Natural killer cell (primary cell): ENCODE measurements at regions not wholly inside any gene's neighbourhood (a gene's known extent, or its start where the extent isn't known, plus 50 kb on each side); places are given as distances from the start of the nearest gene placed in this dataset.

Experiments used
- ATAC-seq, 3 donors: fragments of 150-1000 bp in 2 of 3; fragments of 200-7000 bp in 1 of 3; cut with Tn5 transposase; 1 replicate in 1 of 3; 2 replicates in 2 of 3; pipeline ENCODE4 v1.10.0; 2021; ENCODE audit warnings: mild to moderate bottlenecking in 2 of 3, moderate library complexity in 2 of 3
- DNase-seq, 2 donors: peaks; one replicate each; pipeline versions ENCODE4 v3.0.0 to v3.0.0-alpha.2; 2013 to 2021; ENCODE audit warnings: mixed read lengths in 1 of 2
- H3K27ac ChIP-seq: one replicate; pipeline ENCODE4 v1.5.1; 2013; ENCODE audit warnings: mild to moderate bottlenecking, low read length
- H3K27me3 ChIP-seq: one replicate; pipeline ENCODE4 v1.6.1; 2013; ENCODE audit warnings: low read length; ENCODE audit not compliant: control insufficient read depth, insufficient read depth
- H3K36me3 ChIP-seq: one replicate; pipeline ENCODE4 v1.6.1; 2013; ENCODE audit warnings: low read length; ENCODE audit not compliant: control insufficient read depth, insufficient read depth
- H3K4me1 ChIP-seq: one replicate; pipeline ENCODE4 v1.6.1; 2013; ENCODE audit warnings: low read length; ENCODE audit not compliant: control insufficient read depth, insufficient read depth
- H3K4me3 ChIP-seq: one replicate; pipeline ENCODE4 v1.5.1; 2013; ENCODE audit warnings: low read length
- H3K9me3 ChIP-seq: one replicate; pipeline ENCODE4 v1.6.1; 2013; ENCODE audit warnings: low read length; ENCODE audit not compliant: control insufficient read depth, insufficient read depth
- H3K27ac Mint-ChIP-seq, 2 donors: one replicate each; pipeline ENCODE4 v1.8.0; 2022; ENCODE audit warnings: mild to moderate bottlenecking in 2 of 2, mixed read lengths in 2 of 2, moderate library complexity in 1 of 2
- H3K27me3 Mint-ChIP-seq, 2 donors: one replicate each; pipeline ENCODE4 v1.8.0; 2022; ENCODE audit warnings: low read depth in 2 of 2, mixed read lengths in 2 of 2
- H3K36me3 Mint-ChIP-seq: one replicate; pipeline ENCODE4 v1.8.0; 2022; ENCODE audit warnings: mixed read lengths
- H3K4me1 Mint-ChIP-seq, 2 donors: one replicate each; pipeline ENCODE4 v1.8.0; 2022; ENCODE audit warnings: mixed read lengths in 2 of 2
- H3K4me3 Mint-ChIP-seq: one replicate; pipeline ENCODE4 v1.8.0; 2022; ENCODE audit warnings: mild to moderate bottlenecking, moderate library complexity, mixed read lengths
- H3K9me3 Mint-ChIP-seq, 2 donors: one replicate each; pipeline ENCODE4 v1.8.0; 2022; ENCODE audit warnings: mixed read lengths in 2 of 2
- WGBS: methylation state at CpG from one replicate; pipeline ENCODE4 v1.1.7; 2013; ENCODE audit warnings: missing lambda C conversion rate; ENCODE audit not compliant: insufficient coverage; 5-methylcytosine and 5-hydroxymethylcytosine counted together
- intact Hi-C: fragments of 100-400 bp; cut with micrococcal nuclease; formaldehyde crosslinking; loops from one replicate; pipeline ENCODE4 v1.14.2; 2022
- TF ChIP-seq, protein P1 (sequence below): fragments of 200-600 bp; IDR thresholded peaks from one replicate; pipeline ENCODE4 v1.8.0; 2022; ENCODE audit warnings: antibody characterized with exemption

DNA sequence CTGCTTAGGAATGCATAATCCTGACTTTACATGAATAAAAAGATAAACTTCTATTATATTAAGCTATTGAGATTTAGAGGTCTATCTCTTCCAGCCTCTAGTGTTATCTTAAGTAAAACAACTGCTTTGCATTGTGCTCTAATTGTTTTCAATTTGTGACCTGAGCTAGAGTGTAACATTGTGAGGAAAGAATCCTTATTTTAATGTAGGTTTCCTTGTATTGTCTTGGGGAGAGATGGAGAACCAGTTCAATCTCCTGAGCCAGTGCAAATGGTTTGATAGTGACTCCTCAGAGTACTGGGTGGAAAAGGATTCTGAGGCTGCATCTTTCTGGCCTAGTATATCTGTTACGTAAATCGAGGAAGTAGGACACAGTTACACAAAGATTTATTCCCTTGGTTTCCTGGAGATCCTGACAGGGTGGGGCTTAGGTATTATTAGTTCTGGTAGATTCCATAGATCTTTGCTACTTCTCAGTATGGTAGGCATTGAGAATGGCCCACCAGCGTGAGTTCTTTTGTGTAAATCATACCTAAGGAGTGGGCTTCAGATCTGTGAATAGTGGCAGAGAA lies 683.5 kb upstream of the CCDC179 start:
- intact Hi-C loops: no loop called here
- H3K27me3 Mint-ChIP-seq: no peaks in the 10 kb centered on the region
- no peak overlapping the region for H3K4me3 ChIP-seq
- H3K36me3 Mint-ChIP-seq: no peaks in the 10 kb centered on the region
- WGBS: 72% methylated on average over 3 of the region's 3 CpGs
- H3K9me3 ChIP-seq: no peaks in the 10 kb centered on the region
- TF ChIP-seq, protein P1, sequence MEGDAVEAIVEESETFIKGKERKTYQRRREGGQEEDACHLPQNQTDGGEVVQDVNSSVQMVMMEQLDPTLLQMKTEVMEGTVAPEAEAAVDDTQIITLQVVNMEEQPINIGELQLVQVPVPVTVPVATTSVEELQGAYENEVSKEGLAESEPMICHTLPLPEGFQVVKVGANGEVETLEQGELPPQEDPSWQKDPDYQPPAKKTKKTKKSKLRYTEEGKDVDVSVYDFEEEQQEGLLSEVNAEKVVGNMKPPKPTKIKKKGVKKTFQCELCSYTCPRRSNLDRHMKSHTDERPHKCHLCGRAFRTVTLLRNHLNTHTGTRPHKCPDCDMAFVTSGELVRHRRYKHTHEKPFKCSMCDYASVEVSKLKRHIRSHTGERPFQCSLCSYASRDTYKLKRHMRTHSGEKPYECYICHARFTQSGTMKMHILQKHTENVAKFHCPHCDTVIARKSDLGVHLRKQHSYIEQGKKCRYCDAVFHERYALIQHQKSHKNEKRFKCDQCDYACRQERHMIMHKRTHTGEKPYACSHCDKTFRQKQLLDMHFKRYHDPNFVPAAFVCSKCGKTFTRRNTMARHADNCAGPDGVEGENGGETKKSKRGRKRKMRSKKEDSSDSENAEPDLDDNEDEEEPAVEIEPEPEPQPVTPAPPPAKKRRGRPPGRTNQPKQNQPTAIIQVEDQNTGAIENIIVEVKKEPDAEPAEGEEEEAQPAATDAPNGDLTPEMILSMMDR: no peak
- peak overlapping the region; percentile 31 for H3K4me3 Mint-ChIP-seq
- DNase-seq (no peak), ATAC-seq (no peak)
- H3K27ac ChIP-seq: no peak overlapping the region
- H3K4me1 Mint-ChIP-seq: peaks cover 30 to 36% of the 10 kb centered on the region in 2 donors
- no peaks in the 10 kb centered on the region for H3K36me3 ChIP-seq
- no peaks in the 10 kb centered on the region for H3K27me3 ChIP-seq
- H3K9me3 Mint-ChIP-seq: no peaks in the 10 kb centered on the region
- H3K4me1 ChIP-seq: peaks cover 11% of the 10 kb centered on the region
- no peak overlapping the region for H3K27ac Mint-ChIP-seq

DNA sequence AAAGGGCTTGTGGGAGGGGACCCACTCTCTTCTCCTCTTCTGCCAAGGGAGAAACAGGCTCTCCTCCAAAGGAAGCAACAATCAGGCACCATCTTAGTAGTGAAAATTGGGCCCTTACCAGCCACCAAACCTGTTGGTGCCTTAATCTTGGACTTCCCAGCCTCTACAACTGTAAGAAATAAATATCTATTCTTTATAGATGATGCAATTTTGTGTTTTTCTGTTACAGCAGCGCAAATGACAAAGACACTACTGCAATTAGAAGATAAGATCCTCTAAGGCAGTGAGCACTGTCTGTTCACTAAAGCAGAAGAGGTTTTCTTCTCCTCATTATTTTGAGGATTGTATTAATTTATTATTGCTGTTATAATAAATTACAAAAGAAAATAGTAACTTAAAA lies 691.4 kb upstream of the CCDC179 start:
- Histone ChIP-seq H3K27me3 (no peaks in the 10 kb centered on the region), H3K36me3 (no peaks in the 10 kb centered on the region), H3K9me3 (peaks cover 4% of the 10 kb centered on the region), H3K4me3 (no peak overlapping the region), H3K4me1 (peaks cover 11% of the 10 kb centered on the region), H3K27ac (no peak overlapping the region)
- Mint-ChIP-seq H3K27me3 (peaks cover 0 to 4% of the 10 kb centered on the region in 2 donors), H3K27ac (no peak overlapping the region), H3K4me1 (peaks cover 18 to 21% of the 10 kb centered on the region in 2 donors), H3K4me3 (no peak overlapping the region), H3K36me3 (peaks cover 20% of the 10 kb centered on the region), H3K9me3 (peaks cover 0 to 2% of the 10 kb centered on the region in 2 donors)
- DNase-seq (no peak), ATAC-seq (no peak)
- intact Hi-C loops: no loop called here
- no CpG with 5 or more reads among the region's 1 CpG for WGBS
- TF ChIP-seq, protein P1: no peak

DNA sequence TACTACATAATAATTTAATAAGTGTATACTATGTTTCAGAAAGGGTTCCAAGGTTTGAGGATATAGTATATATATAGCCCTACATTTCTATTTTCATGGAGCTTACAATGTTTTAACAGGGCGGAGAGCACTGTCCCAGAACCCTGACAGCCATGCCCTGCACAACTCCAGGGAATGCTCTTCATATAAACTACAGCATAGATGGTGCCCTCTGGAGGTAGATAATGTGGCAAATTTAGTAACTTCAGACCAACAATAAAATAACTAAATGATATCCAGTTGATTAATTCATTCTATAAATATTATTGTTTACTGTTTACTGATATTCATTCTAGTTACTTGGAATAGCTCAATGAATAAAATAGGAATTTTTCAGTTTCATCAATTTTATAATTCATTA lies 693.7 kb upstream of the CCDC179 start:
- peaks cover 0 to 4% of the 10 kb centered on the region in 2 donors for H3K27me3 Mint-ChIP-seq
- peaks cover 20% of the 10 kb centered on the region for H3K36me3 Mint-ChIP-seq
- H3K27ac Mint-ChIP-seq: no peak overlapping the region
- no peak overlapping the region for H3K4me3 ChIP-seq
- H3K9me3 Mint-ChIP-seq: peaks cover 0 to 2% of the 10 kb centered on the region in 2 donors
- intact Hi-C loops: no loop called here
- no peaks in the 10 kb centered on the region for H3K36me3 ChIP-seq
- peaks cover 4% of the 10 kb centered on the region for H3K9me3 ChIP-seq
- ATAC-seq: no peak
- no peak overlapping the region for H3K4me3 Mint-ChIP-seq
- H3K27ac ChIP-seq: no peak overlapping the region
- H3K27me3 ChIP-seq: no peaks in the 10 kb centered on the region
- TF ChIP-seq, protein P1: no peak
- H3K4me1 ChIP-seq: peaks cover 11% of the 10 kb centered on the region
- no peak for DNase-seq
- WGBS: no CpG with 5 or more reads among the region's 1 CpG
- peaks cover 20 to 23% of the 10 kb centered on the region in 2 donors for H3K4me1 Mint-ChIP-seq

DNA sequence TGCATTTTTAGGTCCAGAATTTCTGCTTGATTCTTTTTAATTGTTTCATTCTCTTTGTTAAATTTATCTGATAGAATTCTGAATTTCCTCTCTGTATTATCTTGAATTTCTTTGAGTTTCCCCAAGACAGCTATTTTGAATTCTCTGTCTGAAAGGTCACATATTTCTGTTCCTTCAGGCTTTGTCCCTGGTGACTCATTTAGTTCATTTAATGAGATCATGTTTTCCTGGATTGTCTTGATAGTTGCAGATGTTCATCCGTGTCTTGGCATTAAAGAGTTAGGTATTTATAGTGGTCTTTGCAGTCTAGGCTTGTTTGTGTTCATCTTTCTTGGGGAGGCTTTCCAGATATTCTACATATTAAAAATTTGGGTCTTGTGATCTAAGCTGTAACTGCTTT lies 694.8 kb upstream of the CCDC179 start:
- ATAC-seq: no peak
- no peak overlapping the region for H3K4me3 Mint-ChIP-seq

More for the DNA sequence above, 694.8 kb upstream of the CCDC179 start:
- H3K27me3 Mint-ChIP-seq: peaks cover 0 to 4% of the 10 kb centered on the region in 2 donors
- TF ChIP-seq, protein P1: no peak
- no peak overlapping the region for H3K27ac ChIP-seq
- peaks cover 0 to 2% of the 10 kb centered on the region in 2 donors for H3K9me3 Mint-ChIP-seq
- H3K36me3 Mint-ChIP-seq: peaks cover 20% of the 10 kb centered on the region
- intact Hi-C loops: no loop called here
- no peak for DNase-seq
- peaks cover 20 to 23% of the 10 kb centered on the region in 2 donors for H3K4me1 Mint-ChIP-seq
- peaks cover 11% of the 10 kb centered on the region for H3K4me1 ChIP-seq
- peaks cover 4% of the 10 kb centered on the region for H3K9me3 ChIP-seq
- no peak overlapping the region for H3K4me3 ChIP-seq
- 80% methylated on average over 1 of the region's 1 CpG for WGBS
- H3K27me3 ChIP-seq: no peaks in the 10 kb centered on the region
- H3K36me3 ChIP-seq: no peaks in the 10 kb centered on the region
- H3K27ac Mint-ChIP-seq: no peak overlapping the region
